Spleen (tissue), 7 donors: ENCODE measurements at regions not wholly inside any gene's neighbourhood (a gene's known extent, or its start where the extent isn't known, plus 50 kb on each side); places are given as distances from the start of the nearest gene placed in this dataset.

Experiments
- POLR2AphosphoS5 ChIP-seq, 3 donors: sonication (generic); formaldehyde crosslinking; IDR thresholded peaks; one replicate each; pipeline ENCODE4 v1.5.1; 2017; ENCODE audit warnings: antibody characterized with exemption in 3 of 3
- TF ChIP-seq, protein P1 (sequence below), 11 experiments: fragments of 200-600 bp in 7 of 11; fragments of 450-650 bp in 4 of 11; sonication (generic) in 4 of 11; IDR thresholded peaks in 8 of 11; conservative IDR thresholded peaks in 3 of 11; 1 replicate in 7 of 11; 2 replicates in 4 of 11; pipeline versions ENCODE4 v1.4.0 to v1.8.0; 2016 to 2021; ENCODE audit warnings: antibody characterized with exemption in 11 of 11, inconsistent platforms in 4 of 11, mild to moderate bottlenecking in 1 of 11
- donor health status: DM: no; HTN: no; CAD: no; lungs with moderate emphysema.
- donor health status: DM: no; HTN: no; CAD: no.
- donor health status: DM: no; HTN: no; CAD: no.

GRCh38 chr1:83104558-83104957, 894.4 kb downstream of the TTLL7 start:
- TF ChIP-seq, protein P1, sequence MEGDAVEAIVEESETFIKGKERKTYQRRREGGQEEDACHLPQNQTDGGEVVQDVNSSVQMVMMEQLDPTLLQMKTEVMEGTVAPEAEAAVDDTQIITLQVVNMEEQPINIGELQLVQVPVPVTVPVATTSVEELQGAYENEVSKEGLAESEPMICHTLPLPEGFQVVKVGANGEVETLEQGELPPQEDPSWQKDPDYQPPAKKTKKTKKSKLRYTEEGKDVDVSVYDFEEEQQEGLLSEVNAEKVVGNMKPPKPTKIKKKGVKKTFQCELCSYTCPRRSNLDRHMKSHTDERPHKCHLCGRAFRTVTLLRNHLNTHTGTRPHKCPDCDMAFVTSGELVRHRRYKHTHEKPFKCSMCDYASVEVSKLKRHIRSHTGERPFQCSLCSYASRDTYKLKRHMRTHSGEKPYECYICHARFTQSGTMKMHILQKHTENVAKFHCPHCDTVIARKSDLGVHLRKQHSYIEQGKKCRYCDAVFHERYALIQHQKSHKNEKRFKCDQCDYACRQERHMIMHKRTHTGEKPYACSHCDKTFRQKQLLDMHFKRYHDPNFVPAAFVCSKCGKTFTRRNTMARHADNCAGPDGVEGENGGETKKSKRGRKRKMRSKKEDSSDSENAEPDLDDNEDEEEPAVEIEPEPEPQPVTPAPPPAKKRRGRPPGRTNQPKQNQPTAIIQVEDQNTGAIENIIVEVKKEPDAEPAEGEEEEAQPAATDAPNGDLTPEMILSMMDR (IDR thresholded peaks at IDR 0.05 in 8 of 11, conservative IDR thresholded peaks at IDR 0.05 in 3 of 11): no peak
- TF ChIP-seq POLR2AphosphoS5 (IDR thresholded peaks at IDR 0.05): no peak
